CD4-positive, alpha-beta T cell treated with Interleukin-6 for 4 hours (primary cell): ENCODE measurements at regions not wholly inside any gene's neighbourhood (a gene's known extent, or its start where the extent isn't known, plus 50 kb on each side); places are given as distances from the start of the nearest gene placed in this dataset.

Source experiments
- DNase-seq: peaks from one replicate; pipeline ENCODE4 v3.0.0-alpha.2; 2020; ENCODE audit warnings: mixed read lengths

GRCh38 chr3:30502742-30503073, 103.7 kb upstream of the TGFBR2 start:
- no peak for DNase-seq

GRCh38 chr3:30503446-30503845, 103.0 kb upstream of the TGFBR2 start:
- no peak for DNase-seq

- no peak for DNase-seq
These were observed 101.5 kb upstream of the TGFBR2 start for GRCh38 chr3:30504939-30505338.

GRCh38 chr3:30505866-30506520, 100.4 kb upstream of the TGFBR2 start:
- DNase-seq = no peak

GRCh38 chr3:30508339-30508738, 98.1 kb upstream of the TGFBR2 start:
- DNase-seq = no peak

- DNase-seq = no peak
These were observed 95.8 kb upstream of the TGFBR2 start for GRCh38 chr3:30510596-30510995.

GRCh38 chr3:30511524-30512251, 94.7 kb upstream of the TGFBR2 start:
- DNase-seq = no peak

GRCh38 chr3:30512576-30512975, 93.8 kb upstream of the TGFBR2 start:
- no peak for DNase-seq

GRCh38 chr3:30513374-30514152, 92.8 kb upstream of the TGFBR2 start:
- DNase-seq = no peak

GRCh38 chr3:30516238-30516637, 90.2 kb upstream of the TGFBR2 start:
- DNase-seq = no peak

GRCh38 chr3:30518181-30518864, 88.1 kb upstream of the TGFBR2 start:
- DNase-seq = no peak

GRCh38 chr3:30518872-30519271, 87.5 kb upstream of the TGFBR2 start:
- no peak for DNase-seq

GRCh38 chr3:30520699-30521098, 85.7 kb upstream of the TGFBR2 start:
- DNase-seq = no peak

GRCh38 chr3:30521156-30521715, 85.2 kb upstream of the TGFBR2 start:
- no peak for DNase-seq

- no peak for DNase-seq
These were observed 83.9 kb upstream of the TGFBR2 start for GRCh38 chr3:30522476-30522875.

GRCh38 chr3:30523366-30523765, 83.0 kb upstream of the TGFBR2 start:
- DNase-seq = no peak

- no peak for DNase-seq
These were observed 81.9 kb upstream of the TGFBR2 start for GRCh38 chr3:30524357-30525040.

- DNase-seq = no peak
These were observed 80.4 kb upstream of the TGFBR2 start for GRCh38 chr3:30526031-30526430.

- no peak for DNase-seq
These were observed 79.2 kb upstream of the TGFBR2 start for GRCh38 chr3:30527186-30527585.

GRCh38 chr3:30527720-30528119, 78.7 kb upstream of the TGFBR2 start:
- no peak for DNase-seq

GRCh38 chr3:30530084-30530483, 76.3 kb upstream of the TGFBR2 start:
- no peak for DNase-seq

GRCh38 chr3:30531017-30531570, 75.3 kb upstream of the TGFBR2 start:
- DNase-seq = no peak
